ENCODE measurements at regions not wholly inside any gene's neighbourhood (a gene's known extent, or its start where the extent isn't known, plus 50 kb on each side); places are given as distances from the start of the nearest gene placed in this dataset.
"Not testable (repeated sequence)": the region's sequence is repeated elsewhere in the genome, so short reads cannot be mapped to it uniquely, and the experiment has no call there.

- TF ChIP-seq CTCF (IDR thresholded peaks at IDR 0.05): no peak
- Mint-ChIP-seq H3K4me3 (no peak overlapping the region), H3K27ac (no peak overlapping the region), H3K4me1 (peaks cover 79% of the 10 kb centered on the region), H3K27me3 (ENCODE audit: low read depth, poor library complexity) (no peaks in the 10 kb centered on the region), H3K9me3 (no peaks in the 10 kb centered on the region), H3K36me3 (ENCODE audit: low read depth) (no peaks in the 10 kb centered on the region)
- no peak for DNase-seq
Observed at GRCh38 chr13:99730403-99730802, 229.1 kb downstream of the TM9SF2 start.

- Mint-ChIP-seq H3K36me3 (ENCODE audit: low read depth) (no peaks in the 10 kb centered on the region), H3K4me1 (peaks cover 82% of the 10 kb centered on the region), H3K27me3 (ENCODE audit: low read depth, poor library complexity) (no peaks in the 10 kb centered on the region), H3K9me3 (no peaks in the 10 kb centered on the region), H3K4me3 (no peak overlapping the region), H3K27ac (no peak overlapping the region)
- DNase-seq: no peak
- no peak for TF ChIP-seq CTCF (IDR thresholded peaks at IDR 0.05)
Observed at GRCh38 chr13:99729745-99730144, 228.5 kb downstream of the TM9SF2 start.

GRCh38 chr13:99727651-99728050, 226.4 kb downstream of the TM9SF2 start:
- not testable (repeated sequence) for H3K9me3 Mint-ChIP-seq; DNase-seq; H3K4me3 Mint-ChIP-seq; H3K36me3 Mint-ChIP-seq (ENCODE audit: low read depth); H3K27me3 Mint-ChIP-seq (ENCODE audit: low read depth, poor library complexity)
- peak overlapping the region; percentile 10 for H3K27ac Mint-ChIP-seq
- H3K4me1 Mint-ChIP-seq: peaks cover 81% of the 10 kb centered on the region

GRCh38 chr13:99726282-99726894, 225.1 kb downstream of the TM9SF2 start:
- no peak for TF ChIP-seq CTCF (IDR thresholded peaks at IDR 0.05)
- no peak for DNase-seq
- H3K27me3 Mint-ChIP-seq (ENCODE audit: low read depth, poor library complexity): no peaks in the 10 kb centered on the region
- peaks cover 82% of the 10 kb centered on the region for H3K4me1 Mint-ChIP-seq
- H3K4me3 Mint-ChIP-seq: no peak overlapping the region
- H3K27ac Mint-ChIP-seq: no peak overlapping the region
- no peaks in the 10 kb centered on the region for H3K9me3 Mint-ChIP-seq
- H3K36me3 Mint-ChIP-seq (ENCODE audit: low read depth): no peaks in the 10 kb centered on the region

GRCh38 chr13:99725644-99726043, 224.4 kb downstream of the TM9SF2 start:
- Mint-ChIP-seq H3K27me3 (ENCODE audit: low read depth, poor library complexity) (no peaks in the 10 kb centered on the region), H3K36me3 (ENCODE audit: low read depth) (no peaks in the 10 kb centered on the region), H3K27ac (no peak overlapping the region), H3K4me3 (no peak overlapping the region), H3K4me1 (peaks cover 84% of the 10 kb centered on the region), H3K9me3 (no peaks in the 10 kb centered on the region)
- DNase-seq: no peak
- TF ChIP-seq CTCF (IDR thresholded peaks at IDR 0.05): no peak

GRCh38 chr13:99724633-99725517, 223.6 kb downstream of the TM9SF2 start:
- DNase-seq: no peak
- H3K27me3 Mint-ChIP-seq (ENCODE audit: low read depth, poor library complexity): no peaks in the 10 kb centered on the region
- peaks cover 5% of the 10 kb centered on the region for H3K9me3 Mint-ChIP-seq
- TF ChIP-seq CTCF (IDR thresholded peaks at IDR 0.05): no peak
- H3K27ac Mint-ChIP-seq: peak overlapping the region; percentile 24
- peaks cover 4% of the 10 kb centered on the region for H3K36me3 Mint-ChIP-seq (ENCODE audit: low read depth)
- H3K4me1 Mint-ChIP-seq: peaks cover 83% of the 10 kb centered on the region
- no peak overlapping the region for H3K4me3 Mint-ChIP-seq
